Chondrocyte (in vitro differentiated cells): ENCODE measurements at regions not wholly inside any gene's neighbourhood (a gene's known extent, or its start where the extent isn't known, plus 50 kb on each side); places are given as distances from the start of the nearest gene placed in this dataset.

Experiments used
- DNase-seq: peaks from one replicate; pipeline ENCODE4 v3.0.0; 2021; ENCODE audit warnings: mixed read lengths, low spot score
- H3K27ac Mint-ChIP-seq: one replicate; pipeline ENCODE4 v1.8.0; 2021; ENCODE audit warnings: mild to moderate bottlenecking, moderate library complexity, mixed read lengths; ENCODE audit not compliant: unreplicated experiment
- H3K27me3 Mint-ChIP-seq: 2 replicates; pipeline ENCODE4 v1.8.0; 2021; ENCODE audit warnings: low read depth, mixed read lengths
- H3K36me3 Mint-ChIP-seq: 2 replicates; pipeline ENCODE4 v1.8.0; 2021; ENCODE audit warnings: low read depth, mixed read lengths
- H3K4me1 Mint-ChIP-seq: 2 replicates; pipeline ENCODE4 v1.8.0; 2021; ENCODE audit warnings: low read depth, mild to moderate bottlenecking, mixed read lengths
- H3K4me3 Mint-ChIP-seq: one replicate; pipeline ENCODE4 v1.8.0; 2021; ENCODE audit warnings: mild to moderate bottlenecking, moderate library complexity, mixed read lengths; ENCODE audit not compliant: unreplicated experiment
- H3K9me3 Mint-ChIP-seq: 2 replicates; pipeline ENCODE4 v1.8.0; 2021; ENCODE audit warnings: low read depth, mixed read lengths
- CTCF ChIP-seq: fragments of 200-600 bp; sonication (generic); IDR thresholded peaks from 2 replicates; pipeline ENCODE4 v1.5.0; 2021; ENCODE audit warnings: antibody characterized with exemption, mild to moderate bottlenecking, moderate library complexity

DNA sequence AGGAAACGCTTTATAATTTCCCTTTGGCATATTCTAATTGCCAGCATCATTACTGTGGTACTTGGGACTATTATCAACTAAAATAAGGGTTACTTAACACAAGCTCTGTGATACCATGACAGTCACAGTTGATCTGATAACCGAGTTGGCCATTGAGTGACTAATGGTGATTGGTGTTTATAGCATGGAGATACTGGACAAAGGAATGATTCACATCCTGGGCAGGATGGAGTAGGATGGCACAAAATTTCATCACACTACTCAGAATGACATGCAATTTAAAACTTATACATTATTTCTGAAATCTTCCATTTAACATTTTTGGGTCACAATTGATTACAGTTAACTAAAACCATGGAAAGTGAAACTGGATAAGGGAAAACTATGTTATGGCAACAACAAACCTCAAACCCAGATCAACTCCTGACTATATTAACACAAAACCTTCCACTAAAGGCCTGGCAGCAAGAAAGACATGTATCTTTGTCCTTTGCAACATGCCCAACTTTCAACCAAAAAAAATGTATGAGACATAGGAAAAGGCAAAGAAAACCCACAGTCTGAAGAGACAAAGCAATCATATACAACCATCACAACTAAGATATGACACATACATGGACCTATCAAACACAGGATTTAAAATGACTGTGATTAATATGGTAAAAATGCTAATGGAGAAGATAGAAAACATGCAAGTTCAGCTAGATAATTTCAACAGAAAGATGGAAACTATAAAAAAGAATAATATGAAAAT, 208.5 kb upstream of the NRP1 start:
- DNase-seq = no peak
- Mint-ChIP-seq H3K27me3 (no peaks in the 10 kb centered on the region), H3K36me3 (no peaks in the 10 kb centered on the region)

DNA sequence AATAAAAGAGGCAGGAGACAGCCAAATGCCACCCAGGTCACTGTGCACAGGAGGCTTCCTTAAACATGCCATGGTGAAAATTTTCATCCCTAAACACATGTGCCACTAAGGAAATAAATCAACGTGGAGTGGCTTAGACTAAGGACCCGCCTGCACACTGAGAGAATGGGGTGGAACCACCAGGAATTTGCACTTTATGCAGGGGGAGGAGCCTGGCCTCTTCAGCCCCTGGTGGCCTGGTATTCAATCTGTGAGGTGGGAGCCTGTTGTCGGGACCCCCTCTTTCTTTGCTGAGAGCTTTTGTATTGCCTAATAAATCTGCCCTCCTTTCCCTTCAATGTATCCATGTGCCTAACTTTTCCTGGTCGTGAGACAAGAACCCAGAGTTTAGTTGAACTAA, 204.6 kb upstream of the NRP1 start:
- TF ChIP-seq CTCF = no peak

More for the DNA sequence above, 208.5 kb upstream of the NRP1 start:
- H3K9me3 Mint-ChIP-seq = peaks cover 13% of the 10 kb centered on the region
- H3K4me1 Mint-ChIP-seq = no peaks in the 10 kb centered on the region
- H3K27ac Mint-ChIP-seq = no peak overlapping the region
- TF ChIP-seq CTCF = no peak
- no peak overlapping the region for H3K4me3 Mint-ChIP-seq

DNA sequence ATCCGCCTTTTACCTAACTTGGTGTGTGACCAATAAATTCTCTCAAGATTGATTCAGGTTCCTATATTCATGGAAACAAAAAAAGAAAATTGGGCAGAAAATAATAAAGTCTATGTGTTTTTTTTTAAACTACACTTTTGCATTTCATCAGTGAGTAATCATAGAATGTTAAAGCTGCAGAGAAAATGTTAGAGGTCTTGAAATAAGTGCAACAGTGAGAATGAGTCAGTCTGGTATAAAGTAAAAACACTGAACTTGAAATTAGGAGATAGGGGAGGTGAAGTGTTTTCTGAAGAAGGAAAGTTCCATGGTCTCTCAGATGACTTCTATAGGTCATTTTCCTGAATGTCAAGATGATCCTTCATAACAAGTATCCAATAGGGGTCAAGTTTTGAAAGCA, 202.6 kb upstream of the NRP1 start:
- no peaks in the 10 kb centered on the region for H3K9me3 Mint-ChIP-seq
- peaks cover 3% of the 10 kb centered on the region for H3K27me3 Mint-ChIP-seq
- no peak for DNase-seq
- peak overlapping the region; percentile 46 for H3K27ac Mint-ChIP-seq
- H3K36me3 Mint-ChIP-seq = no peaks in the 10 kb centered on the region
- no peak for TF ChIP-seq CTCF
- H3K4me3 Mint-ChIP-seq = no peak overlapping the region
- H3K4me1 Mint-ChIP-seq = peaks cover 11% of the 10 kb centered on the region

More for the DNA sequence above, 204.6 kb upstream of the NRP1 start:
- DNase-seq = no peak
- H3K4me1 Mint-ChIP-seq = peaks cover 11% of the 10 kb centered on the region
- no peaks in the 10 kb centered on the region for H3K27me3 Mint-ChIP-seq
- H3K27ac Mint-ChIP-seq = no peak overlapping the region
- H3K4me3 Mint-ChIP-seq = no peak overlapping the region
- no peaks in the 10 kb centered on the region for H3K36me3 Mint-ChIP-seq
- H3K9me3 Mint-ChIP-seq = peaks cover 10% of the 10 kb centered on the region

- H3K4me3 Mint-ChIP-seq = no peak overlapping the region
- H3K36me3 Mint-ChIP-seq = no peaks in the 10 kb centered on the region
- H3K9me3 Mint-ChIP-seq = no peaks in the 10 kb centered on the region
- DNase-seq = no peak
- no peak overlapping the region for H3K27ac Mint-ChIP-seq
- peaks cover 3% of the 10 kb centered on the region for H3K27me3 Mint-ChIP-seq
- TF ChIP-seq CTCF = no peak
- H3K4me1 Mint-ChIP-seq = peaks cover 11% of the 10 kb centered on the region
These were observed 202.0 kb upstream of the NRP1 start for GRCh38 chr10:33536508-33536907.

DNA sequence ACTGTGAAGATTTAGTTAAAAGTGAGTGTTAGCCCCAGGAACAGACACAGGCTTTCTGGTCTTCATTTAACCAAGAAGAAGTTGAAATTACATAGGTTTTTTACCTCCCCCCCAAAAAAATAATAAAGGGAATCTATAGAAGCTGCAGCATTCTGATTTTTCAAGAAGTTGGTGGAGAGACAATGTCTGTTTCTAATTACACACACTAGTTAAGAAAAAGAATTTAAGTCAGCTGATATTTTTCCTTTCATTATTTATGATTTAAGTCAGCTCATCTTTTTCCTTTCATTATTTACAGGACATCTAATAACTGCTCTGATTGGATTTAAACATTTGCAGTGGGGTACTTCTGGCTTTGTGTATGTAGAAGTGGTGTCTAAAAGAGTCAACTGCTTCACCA, 201.4 kb upstream of the NRP1 start:
- Mint-ChIP-seq H3K27me3 (peaks cover 3% of the 10 kb centered on the region), H3K27ac (no peak overlapping the region), H3K9me3 (no peaks in the 10 kb centered on the region), H3K36me3 (no peaks in the 10 kb centered on the region), H3K4me3 (no peak overlapping the region), H3K4me1 (peaks cover 11% of the 10 kb centered on the region)
- TF ChIP-seq CTCF = no peak
- no peak for DNase-seq
